ENCODE measurements at regions not wholly inside any gene's neighbourhood (a gene's known extent, or its start where the extent isn't known, plus 50 kb on each side); places are given as distances from the start of the nearest gene placed in this dataset.
"Not testable (repeated sequence)": the region's sequence is repeated elsewhere in the genome, so short reads cannot be mapped to it uniquely, and the experiment has no call there.

- DNase-seq (ENCODE audit: low read depth), result no peak
These were observed 49.9 kb downstream of the ILRUN start for GRCh38 chr6:34646714-34647113.

DNA sequence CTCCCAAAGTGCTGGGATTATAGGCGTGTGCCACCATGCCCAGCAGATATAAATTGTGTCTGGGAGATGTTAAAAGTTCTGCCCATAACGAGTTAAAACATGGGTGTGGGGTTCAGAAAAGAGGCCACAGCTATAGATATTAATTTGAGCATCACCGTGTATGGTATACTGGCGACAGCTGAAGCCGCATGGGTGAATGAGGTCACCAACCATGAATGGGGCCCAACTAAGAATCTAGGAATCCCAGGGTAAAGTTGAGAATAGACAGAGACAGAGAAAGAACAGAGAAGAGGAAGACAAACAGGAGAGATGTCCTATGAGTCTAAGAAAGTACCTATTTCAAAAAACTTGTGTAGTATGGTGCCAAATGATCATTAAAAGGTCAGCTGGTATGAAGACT is 50.9 kb downstream of the ILRUN start:
- no peak for DNase-seq (ENCODE audit: low read depth)

- DNase-seq (ENCODE audit: low read depth), result no peak
These were observed 51.9 kb downstream of the ILRUN start for GRCh38 chr6:34644716-34645115.

DNA sequence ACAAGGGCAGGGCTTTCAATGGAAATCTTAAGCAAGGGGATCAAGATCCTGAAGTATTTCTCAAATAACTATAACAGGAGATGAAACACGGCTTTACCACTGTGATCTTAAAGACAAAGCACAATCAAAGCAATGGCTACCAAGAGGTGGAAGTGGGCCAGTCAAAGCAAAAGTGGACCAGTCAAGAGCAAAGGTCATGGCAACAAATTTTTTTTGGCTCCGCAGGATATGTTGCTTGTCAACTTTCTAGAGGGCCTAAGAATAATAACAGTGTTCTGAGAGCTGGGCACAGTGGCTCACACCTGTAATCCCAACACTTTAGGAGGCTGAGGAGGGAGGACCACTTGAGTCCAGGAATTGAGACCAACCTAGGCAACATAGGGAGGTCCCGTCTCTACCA is 54.1 kb downstream of the ILRUN start:
- DNase-seq (ENCODE audit: low read depth), result no peak

- not testable (repeated sequence) for DNase-seq (ENCODE audit: low read depth)
These were observed 56.3 kb downstream of the ILRUN start for GRCh38 chr6:34640074-34640849.

DNA sequence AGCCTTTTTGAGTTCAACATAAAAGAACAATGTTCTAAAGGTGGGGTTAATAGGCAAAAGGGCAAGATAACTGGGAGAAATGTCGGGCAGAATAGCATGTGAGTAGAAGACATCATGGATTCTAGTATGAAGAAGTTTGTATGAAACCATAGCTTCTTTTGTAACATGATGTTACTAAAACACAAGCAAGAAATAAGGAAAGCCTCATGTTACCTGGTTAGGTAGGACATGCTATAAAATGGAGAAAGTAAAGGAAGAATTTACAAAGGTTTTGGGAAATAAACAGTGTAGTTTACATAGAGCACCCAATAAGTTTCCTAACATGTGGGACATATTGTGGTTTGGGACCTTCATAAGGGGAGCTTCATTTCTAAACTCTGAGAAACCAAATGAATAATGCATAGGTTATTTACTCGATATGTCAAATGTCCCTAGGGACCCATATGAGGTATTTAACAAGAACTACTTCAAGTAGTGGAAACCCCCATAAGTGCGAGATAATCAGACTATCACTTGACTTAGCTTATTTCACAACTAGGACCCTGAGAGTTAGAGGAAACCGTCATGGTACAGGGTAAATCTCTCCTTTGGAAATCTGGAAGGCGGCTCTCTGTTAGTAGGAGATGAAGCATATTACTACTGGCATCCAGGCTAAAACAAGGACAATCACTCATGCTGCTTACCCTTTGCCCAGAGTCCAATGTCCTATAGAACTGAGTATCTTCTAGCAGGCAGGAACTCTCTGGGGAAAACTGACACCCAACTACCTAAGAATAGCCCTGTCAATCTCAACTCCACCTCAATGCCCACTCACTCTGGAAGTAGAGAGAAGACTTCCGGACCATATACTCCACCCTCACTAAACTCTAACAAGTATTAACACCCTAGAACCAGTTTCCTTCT is 57.5 kb downstream of the ILRUN start:
- DNase-seq (ENCODE audit: low read depth), result no peak

- DNase-seq (ENCODE audit: low read depth), result no peak
These were observed 62.8 kb downstream of the ILRUN start for GRCh38 chr6:34633785-34634184.

- DNase-seq (ENCODE audit: low read depth), result no peak
These were observed 63.3 kb downstream of the ILRUN start for GRCh38 chr6:34633256-34633655.

DNA sequence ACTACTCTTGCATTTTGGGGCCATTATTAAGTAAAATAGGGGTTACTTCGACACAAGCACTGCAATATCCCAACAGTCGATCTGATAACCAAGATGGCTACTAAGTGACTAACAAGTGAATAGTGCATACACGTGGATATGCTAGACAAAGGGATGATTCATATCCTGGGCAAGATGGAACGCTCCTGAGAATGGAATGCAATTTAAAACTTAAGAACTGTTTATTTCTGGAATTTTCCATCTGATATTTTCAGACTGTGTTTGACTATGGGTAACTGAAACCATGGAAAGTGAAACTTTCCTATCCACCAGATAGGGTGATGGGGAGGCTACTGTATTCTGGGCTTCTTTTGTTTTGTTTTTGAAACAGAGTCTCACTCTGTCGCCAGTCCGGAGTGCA is 66.5 kb downstream of the ILRUN start:
- peak; percentile 94 for DNase-seq (ENCODE audit: low read depth)

DNA sequence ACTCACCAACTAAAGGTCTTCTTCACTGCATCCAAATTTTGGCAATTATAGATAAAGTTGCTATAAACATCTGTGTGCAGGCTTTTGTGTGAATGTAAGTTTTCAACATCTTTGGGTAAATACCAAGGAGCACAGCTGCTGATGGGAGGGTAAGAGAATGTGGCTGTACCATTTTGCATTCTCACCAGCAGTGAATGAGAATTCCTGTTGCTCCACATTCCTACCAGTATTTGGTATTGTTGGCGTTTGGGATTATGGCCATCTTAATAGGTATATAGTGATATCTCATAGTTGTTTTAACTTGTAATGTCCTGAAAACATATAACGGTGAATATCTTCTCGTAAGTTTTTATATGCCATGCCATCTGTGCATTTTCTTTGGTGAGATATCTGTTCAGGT is 69.3 kb downstream of the ILRUN start:
- DNase-seq (ENCODE audit: low read depth), result no peak

- no peak for DNase-seq (ENCODE audit: low read depth)
These were observed 62.5 kb upstream of the SPDEF start for GRCh38 chr6:34618430-34619182.

DNA sequence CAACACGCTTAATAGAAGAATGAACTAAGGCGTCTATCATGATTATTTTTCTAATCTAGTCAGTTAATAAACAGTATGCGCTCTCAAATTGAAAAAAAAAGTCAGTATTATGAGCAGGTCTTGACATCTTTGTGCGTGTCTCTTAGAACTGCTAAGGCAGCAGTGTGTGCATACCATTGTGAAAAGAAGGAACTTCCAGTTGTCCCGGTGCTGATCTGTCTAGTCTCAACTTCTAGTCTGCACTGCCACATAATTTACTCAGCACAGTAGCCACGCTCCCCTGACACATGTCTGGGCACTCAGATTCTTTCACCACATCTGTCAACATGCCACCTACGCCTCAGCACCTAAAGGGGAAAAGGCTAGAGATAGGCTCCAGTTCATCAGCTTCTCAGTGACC is 61.1 kb upstream of the SPDEF start:
- DNase-seq (ENCODE audit: low read depth), result no peak

- DNase-seq (ENCODE audit: low read depth), result no peak
These were observed 60.1 kb upstream of the SPDEF start for GRCh38 chr6:34616227-34616585.

- no peak for DNase-seq (ENCODE audit: low read depth)
These were observed 59.6 kb upstream of the SPDEF start for GRCh38 chr6:34615574-34616226.

DNA sequence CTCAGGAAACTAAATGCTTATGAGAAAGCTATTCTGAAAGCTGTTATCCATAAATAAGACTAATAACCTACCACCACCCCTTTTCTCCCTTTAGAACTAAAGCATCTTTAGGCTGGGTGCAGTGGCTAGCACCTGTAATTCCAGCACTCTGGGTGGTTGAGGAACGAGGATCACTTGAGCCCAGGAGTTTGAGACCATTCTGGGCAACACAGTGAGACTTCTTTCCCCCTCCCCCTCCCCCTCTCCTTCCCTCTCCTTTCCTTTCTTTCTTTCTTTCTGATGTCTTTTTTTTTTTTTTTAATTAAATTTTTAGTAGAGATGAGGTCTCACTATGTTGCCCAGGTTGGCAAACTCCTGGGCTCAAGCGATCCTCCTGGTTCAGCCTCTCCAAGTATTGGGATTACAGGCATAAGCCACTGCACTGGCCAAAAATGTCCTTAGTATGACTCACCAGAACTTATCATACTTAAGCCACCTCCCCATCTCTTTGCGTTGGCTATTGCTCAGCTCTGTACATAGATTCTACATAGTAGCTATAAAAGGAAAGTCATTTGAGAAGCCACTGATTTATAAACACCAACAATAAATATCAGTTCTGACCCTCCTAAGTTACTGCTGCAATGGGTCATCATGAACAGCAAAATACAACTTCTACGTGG is 54.8 kb upstream of the SPDEF start:
- peak; percentile 70 for DNase-seq (ENCODE audit: low read depth)

- DNase-seq (ENCODE audit: low read depth), result no peak
These were observed 52.4 kb upstream of the SPDEF start for GRCh38 chr6:34608321-34609091.

DNA sequence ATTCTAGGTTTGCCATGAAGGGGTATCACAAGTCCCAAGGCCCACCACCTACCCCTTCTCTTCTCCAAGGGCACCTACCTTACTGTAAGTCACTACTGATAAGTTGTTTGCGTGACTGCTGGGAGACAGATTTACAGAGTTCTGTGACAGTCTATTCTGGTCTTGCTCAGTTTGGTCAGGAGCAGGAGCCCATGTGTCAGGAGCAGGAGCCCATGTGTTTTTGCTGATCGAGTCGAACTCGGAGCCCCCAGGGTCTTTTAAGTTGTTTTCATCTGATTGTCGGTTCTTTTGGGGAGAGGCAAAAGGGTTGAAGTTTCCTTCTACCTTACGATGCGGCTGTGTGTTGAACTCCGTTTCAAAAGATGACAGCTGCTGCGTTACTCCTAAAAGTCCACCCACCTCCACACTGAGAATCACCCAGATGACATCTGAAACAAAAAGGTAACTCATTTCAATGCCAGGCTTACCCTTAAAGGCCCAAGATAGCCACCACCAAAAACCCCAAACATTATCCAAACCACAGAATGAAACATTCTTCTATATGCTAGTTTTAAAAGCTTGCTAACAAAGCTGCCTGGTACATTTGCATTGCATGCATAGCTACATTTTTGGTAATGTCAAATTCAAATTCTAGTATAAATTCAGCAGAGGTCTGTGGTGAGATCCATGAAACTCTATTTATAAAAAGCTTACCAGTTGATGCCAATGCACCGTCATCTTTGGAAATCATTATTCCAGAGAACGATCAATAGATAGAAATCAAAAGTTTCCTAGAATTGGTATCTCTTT is 50.5 kb upstream of the SPDEF start:
- DNase-seq (ENCODE audit: low read depth), result no peak
